Nephron progenitor cell (in vitro differentiated cells): ENCODE measurements at regions not wholly inside any gene's neighbourhood (a gene's known extent, or its start where the extent isn't known, plus 50 kb on each side); places are given as distances from the start of the nearest gene placed in this dataset.

ENCODE experiments used
- DNase-seq: peaks from one replicate; pipeline ENCODE4 v3.0.0; 2021
- H3K27ac Mint-ChIP-seq: 2 replicates; pipeline ENCODE4 v1.8.0; 2021; ENCODE audit warnings: mild to moderate bottlenecking, moderate library complexity, mixed read lengths
- H3K27me3 Mint-ChIP-seq: 2 replicates; pipeline ENCODE4 v1.8.0; 2021; ENCODE audit warnings: mild to moderate bottlenecking, low read depth, mixed read lengths; ENCODE audit not compliant: poor library complexity
- H3K36me3 Mint-ChIP-seq: 2 replicates; pipeline ENCODE4 v1.8.0; 2021; ENCODE audit warnings: low read depth, mixed read lengths
- H3K4me1 Mint-ChIP-seq: 2 replicates; pipeline ENCODE4 v1.8.0; 2021; ENCODE audit warnings: mixed read lengths
- H3K4me3 Mint-ChIP-seq: 2 replicates; pipeline ENCODE4 v1.8.0; 2021; ENCODE audit warnings: mild to moderate bottlenecking, moderate library complexity, mixed read lengths
- H3K9me3 Mint-ChIP-seq: 2 replicates; pipeline ENCODE4 v1.8.0; 2021; ENCODE audit warnings: mild to moderate bottlenecking, moderate library complexity, mixed read lengths
- TF ChIP-seq, protein P1 (sequence below): fragments of 200-600 bp; sonication (generic); IDR thresholded peaks from 2 replicates; pipeline ENCODE4 v1.5.0; 2021; ENCODE audit warnings: antibody characterized with exemption

DNA sequence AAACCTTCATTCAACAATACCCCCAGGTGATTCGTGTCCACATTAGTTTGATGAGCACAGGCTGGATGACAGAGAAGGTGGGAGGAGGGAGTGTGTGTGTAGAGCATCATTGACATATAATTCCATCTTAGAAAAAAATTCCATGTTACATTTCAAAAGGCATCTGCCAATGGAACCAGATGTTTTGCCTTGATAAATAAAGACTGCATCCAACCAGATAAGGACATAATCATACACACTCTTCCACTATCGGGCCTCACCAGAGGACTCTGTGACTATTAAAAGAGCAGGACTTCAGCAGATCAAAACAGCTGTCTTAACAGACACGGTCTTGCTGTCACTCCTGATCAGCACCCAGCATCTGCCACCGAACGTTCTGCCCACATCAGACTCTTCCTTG lies 96.4 kb upstream of the SPIN1 start:
- Mint-ChIP-seq H3K4me1 (no peaks in the 10 kb centered on the region), H3K36me3 (no peaks in the 10 kb centered on the region), H3K27ac (no peak overlapping the region), H3K9me3 (no peaks in the 10 kb centered on the region), H3K27me3 (no peaks in the 10 kb centered on the region), H3K4me3 (no peak overlapping the region)
- no peak for DNase-seq
- TF ChIP-seq, protein P1, sequence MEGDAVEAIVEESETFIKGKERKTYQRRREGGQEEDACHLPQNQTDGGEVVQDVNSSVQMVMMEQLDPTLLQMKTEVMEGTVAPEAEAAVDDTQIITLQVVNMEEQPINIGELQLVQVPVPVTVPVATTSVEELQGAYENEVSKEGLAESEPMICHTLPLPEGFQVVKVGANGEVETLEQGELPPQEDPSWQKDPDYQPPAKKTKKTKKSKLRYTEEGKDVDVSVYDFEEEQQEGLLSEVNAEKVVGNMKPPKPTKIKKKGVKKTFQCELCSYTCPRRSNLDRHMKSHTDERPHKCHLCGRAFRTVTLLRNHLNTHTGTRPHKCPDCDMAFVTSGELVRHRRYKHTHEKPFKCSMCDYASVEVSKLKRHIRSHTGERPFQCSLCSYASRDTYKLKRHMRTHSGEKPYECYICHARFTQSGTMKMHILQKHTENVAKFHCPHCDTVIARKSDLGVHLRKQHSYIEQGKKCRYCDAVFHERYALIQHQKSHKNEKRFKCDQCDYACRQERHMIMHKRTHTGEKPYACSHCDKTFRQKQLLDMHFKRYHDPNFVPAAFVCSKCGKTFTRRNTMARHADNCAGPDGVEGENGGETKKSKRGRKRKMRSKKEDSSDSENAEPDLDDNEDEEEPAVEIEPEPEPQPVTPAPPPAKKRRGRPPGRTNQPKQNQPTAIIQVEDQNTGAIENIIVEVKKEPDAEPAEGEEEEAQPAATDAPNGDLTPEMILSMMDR, result no peak

DNA sequence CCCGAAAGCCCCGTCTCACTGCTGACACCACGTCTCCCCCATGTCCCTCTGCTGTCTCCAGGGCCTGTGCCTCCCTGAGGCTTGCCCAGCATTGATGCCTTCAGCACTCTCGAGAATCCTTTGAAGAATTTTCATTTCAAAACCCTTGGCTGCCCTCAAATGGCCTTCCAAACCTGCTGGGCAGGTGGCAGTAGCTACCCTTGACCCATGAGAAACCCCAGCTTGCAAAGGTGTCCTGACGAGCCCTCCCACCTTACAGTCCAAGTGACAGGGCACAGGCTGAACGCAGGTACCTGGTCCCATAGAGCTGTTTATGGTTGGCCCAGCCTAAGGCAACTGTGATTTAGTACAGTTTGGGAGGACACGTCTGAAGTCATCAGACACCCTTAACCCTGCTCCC lies 97.2 kb upstream of the SPIN1 start:
- Mint-ChIP-seq H3K27me3 (no peaks in the 10 kb centered on the region), H3K4me1 (no peaks in the 10 kb centered on the region), H3K4me3 (no peak overlapping the region), H3K36me3 (no peaks in the 10 kb centered on the region), H3K9me3 (no peaks in the 10 kb centered on the region), H3K27ac (no peak overlapping the region)
- TF ChIP-seq, protein P1, result no peak
- no peak for DNase-seq

DNA sequence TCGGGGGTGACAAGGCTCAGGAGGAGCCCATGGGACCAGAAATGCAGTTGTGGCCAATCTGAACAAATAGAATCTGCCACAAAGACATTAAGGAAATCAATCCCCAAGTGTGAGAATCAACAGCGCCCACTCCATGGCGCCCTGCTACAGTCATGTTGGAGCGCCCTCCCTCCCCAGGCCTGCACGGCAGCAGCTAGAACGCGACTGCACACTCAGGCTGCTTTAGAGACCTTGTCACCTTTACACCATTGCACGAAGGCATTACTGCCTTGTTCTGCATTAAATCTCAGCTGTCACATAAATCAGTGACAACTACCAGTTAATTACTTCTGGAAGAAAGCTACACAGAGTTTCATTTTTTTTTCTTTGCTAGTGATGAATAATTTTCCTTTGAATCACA lies 98.7 kb upstream of the SPIN1 start:
- Mint-ChIP-seq H3K27me3 (peaks cover 4% of the 10 kb centered on the region), H3K4me1 (no peaks in the 10 kb centered on the region), H3K36me3 (peaks cover 5% of the 10 kb centered on the region), H3K4me3 (no peak overlapping the region), H3K27ac (peak overlapping the region; percentile 39), H3K9me3 (peaks cover 10% of the 10 kb centered on the region)
- DNase-seq, result no peak
- TF ChIP-seq, protein P1, result no peak

DNA sequence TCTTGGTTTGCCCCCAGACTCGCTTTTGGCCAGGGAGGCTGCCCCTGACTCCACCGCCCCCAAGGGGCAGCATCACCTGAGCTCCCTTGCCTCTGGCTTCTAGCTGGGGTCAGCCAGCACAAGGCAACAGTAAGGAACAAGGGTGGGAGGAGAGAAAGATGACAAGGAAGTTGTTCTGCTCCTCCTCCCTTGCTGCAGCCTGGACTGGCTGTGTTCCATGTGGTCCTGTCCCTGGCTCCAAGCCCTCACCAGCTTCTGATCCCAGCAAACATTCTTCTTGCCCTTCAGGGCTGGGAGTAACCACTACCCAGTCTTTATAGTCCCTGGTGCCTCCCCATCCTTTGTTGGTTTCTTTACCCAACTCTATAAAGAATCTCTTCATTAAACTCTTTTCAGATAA lies 100.3 kb upstream of the SPIN1 start:
- TF ChIP-seq, protein P1, result no peak

DNA sequence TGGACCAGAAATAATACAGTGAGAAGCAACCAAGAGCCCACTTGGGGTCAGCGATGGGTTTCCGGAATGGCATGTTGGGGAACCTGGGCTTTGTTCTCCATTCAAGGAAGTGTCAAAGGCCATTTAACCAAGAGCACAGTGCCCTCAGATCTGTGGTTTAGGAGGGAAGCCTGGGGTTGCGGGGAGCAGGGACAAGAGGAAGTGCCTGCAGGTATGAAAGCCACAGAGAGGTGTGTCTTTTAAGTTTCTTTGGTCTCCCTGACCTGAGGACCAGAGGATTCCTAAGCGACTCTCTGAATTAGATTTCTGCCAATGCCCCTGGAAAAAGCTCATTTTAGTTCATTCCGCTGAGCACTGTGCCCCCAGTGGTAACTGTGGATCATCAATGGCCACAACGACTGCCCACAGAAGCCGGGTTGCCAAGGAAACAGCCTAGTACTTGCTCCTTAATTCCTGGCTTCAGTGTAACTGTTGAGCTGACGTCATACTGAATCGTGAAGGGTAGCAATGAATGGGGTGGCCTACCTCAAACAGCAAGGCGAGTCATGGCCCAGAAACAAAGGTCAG lies 107.3 kb upstream of the SPIN1 start:
- Mint-ChIP-seq H3K27ac (no peak overlapping the region), H3K4me1 (peaks cover 7% of the 10 kb centered on the region), H3K36me3 (peaks cover 15% of the 10 kb centered on the region), H3K27me3 (peaks cover 11% of the 10 kb centered on the region), H3K4me3 (no peak overlapping the region), H3K9me3 (peaks cover 31% of the 10 kb centered on the region)
- TF ChIP-seq, protein P1, result no peak
- no peak for DNase-seq

More for the DNA sequence above, 100.3 kb upstream of the SPIN1 start:
- Mint-ChIP-seq H3K27me3 (peaks cover 4% of the 10 kb centered on the region), H3K36me3 (peaks cover 12% of the 10 kb centered on the region), H3K4me3 (no peak overlapping the region), H3K27ac (no peak overlapping the region), H3K9me3 (peaks cover 20% of the 10 kb centered on the region), H3K4me1 (no peaks in the 10 kb centered on the region)
- no peak for DNase-seq

DNA sequence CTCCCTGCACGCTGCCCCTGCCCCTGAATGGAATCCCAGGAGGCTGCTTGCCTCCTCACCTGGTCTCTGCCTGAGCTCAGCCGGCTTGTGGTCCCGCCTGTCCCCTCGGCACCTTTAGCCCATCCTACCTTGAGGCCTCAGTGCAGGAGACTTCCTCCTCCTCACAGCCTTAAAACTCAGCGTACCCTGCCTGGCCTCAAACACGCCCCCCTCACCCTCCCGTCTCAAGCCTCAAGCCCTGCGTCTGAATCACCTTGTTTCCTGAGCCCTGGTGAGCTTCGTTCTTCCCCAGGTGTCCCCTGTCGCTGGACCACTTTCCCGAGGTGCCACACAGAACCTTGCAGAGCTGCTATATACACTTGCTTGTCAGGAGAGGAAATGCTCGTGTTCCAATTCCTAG lies 110.2 kb upstream of the SPIN1 start:
- Mint-ChIP-seq H3K36me3 (peaks cover 4% of the 10 kb centered on the region), H3K4me3 (no peak overlapping the region), H3K27me3 (peaks cover 6% of the 10 kb centered on the region), H3K9me3 (peaks cover 11% of the 10 kb centered on the region), H3K27ac (peak overlapping the region; percentile 72), H3K4me1 (peaks cover 9% of the 10 kb centered on the region)
- no peak for DNase-seq
- TF ChIP-seq, protein P1, result no peak
